ENCODE measurements at regions not wholly inside any gene's neighbourhood (a gene's known extent, or its start where the extent isn't known, plus 50 kb on each side); places are given as distances from the start of the nearest gene placed in this dataset.

DNA sequence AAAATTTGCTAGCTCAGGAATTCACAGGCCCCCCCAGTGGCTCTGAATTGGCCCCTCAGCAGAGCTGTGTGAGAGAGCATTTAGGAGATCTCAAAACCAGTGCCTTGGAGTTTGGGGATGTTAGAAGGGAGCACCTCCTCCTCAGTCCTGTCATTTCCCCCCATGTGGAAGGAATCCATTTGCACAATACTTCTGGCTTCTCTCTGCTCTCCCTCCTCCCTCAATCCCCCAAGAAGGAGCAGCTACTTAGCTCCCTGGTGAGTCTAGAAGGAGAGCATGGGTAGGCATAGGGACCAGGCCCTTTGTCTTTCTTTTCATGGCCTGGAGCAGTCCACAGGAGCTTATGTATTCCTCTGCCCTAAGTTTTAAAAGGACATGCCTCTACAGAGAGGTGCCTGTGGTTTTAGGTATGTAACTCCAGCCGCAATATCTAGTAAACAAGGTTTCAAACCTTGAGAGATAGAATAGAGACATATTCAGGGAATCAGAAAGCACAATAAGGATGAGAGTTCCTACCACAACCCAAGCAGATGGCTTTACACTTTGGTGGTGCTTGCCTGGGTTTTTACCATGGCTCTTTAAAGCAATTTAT lies 199.4 kb downstream of the FCRL5 start:
- TF ChIP-seq, protein P1, sequence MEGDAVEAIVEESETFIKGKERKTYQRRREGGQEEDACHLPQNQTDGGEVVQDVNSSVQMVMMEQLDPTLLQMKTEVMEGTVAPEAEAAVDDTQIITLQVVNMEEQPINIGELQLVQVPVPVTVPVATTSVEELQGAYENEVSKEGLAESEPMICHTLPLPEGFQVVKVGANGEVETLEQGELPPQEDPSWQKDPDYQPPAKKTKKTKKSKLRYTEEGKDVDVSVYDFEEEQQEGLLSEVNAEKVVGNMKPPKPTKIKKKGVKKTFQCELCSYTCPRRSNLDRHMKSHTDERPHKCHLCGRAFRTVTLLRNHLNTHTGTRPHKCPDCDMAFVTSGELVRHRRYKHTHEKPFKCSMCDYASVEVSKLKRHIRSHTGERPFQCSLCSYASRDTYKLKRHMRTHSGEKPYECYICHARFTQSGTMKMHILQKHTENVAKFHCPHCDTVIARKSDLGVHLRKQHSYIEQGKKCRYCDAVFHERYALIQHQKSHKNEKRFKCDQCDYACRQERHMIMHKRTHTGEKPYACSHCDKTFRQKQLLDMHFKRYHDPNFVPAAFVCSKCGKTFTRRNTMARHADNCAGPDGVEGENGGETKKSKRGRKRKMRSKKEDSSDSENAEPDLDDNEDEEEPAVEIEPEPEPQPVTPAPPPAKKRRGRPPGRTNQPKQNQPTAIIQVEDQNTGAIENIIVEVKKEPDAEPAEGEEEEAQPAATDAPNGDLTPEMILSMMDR (conservative IDR thresholded peaks at IDR 0.05 in 1 of 2, IDR thresholded peaks at IDR 0.05 in 1 of 2; ENCODE audit: extremely low read depth in 1 of 2, insufficient read depth in 1 of 2, low read depth in 1 of 2, low read length in 2 of 2), result no peak
- TF ChIP-seq EZH2 (IDR thresholded peaks at IDR 0.05; ENCODE audit: borderline replicate concordance, low read length), result no peak
